A673 (cell line): ENCODE measurements at regions not wholly inside any gene's neighbourhood (a gene's known extent, or its start where the extent isn't known, plus 50 kb on each side); places are given as distances from the start of the nearest gene placed in this dataset.

Source experiments
- BruUV-seq: library from RNA; stranded (reverse); fragments of 400-500 nt; replicated peaks from 2 replicates; lab custom pipeline; 2021; lab: Mats Ljungman, UMichigan
- CTCF ChIA-PET: fragments of 300-600 bp; sonication (Branson Sonifier 250); formaldehyde crosslinking; loops from one replicate; lab custom pipeline; 2022; ENCODE audit warnings: antibody characterized with exemption; lab: Charles Lee
- POLR2A ChIA-PET: fragments of 300-600 bp; sonication (Branson Sonifier 250); formaldehyde crosslinking; loops from one replicate; lab custom pipeline; 2022; ENCODE audit warnings: antibody characterized with exemption; ENCODE audit not compliant: low non-redundant PET; lab: Charles Lee
- DNase-seq: peaks from one replicate; pipeline ENCODE4 v3.0.0-alpha.2; 2015; ENCODE audit warnings: low spot score
- H3K27ac ChIP-seq: fragments of 200-600 bp; sonication (generic); 2 replicates; pipeline ENCODE4 v1.5.1; 2016; ENCODE audit warnings: mixed run types, low read depth, mild to moderate bottlenecking, mixed read lengths, antibody characterized with exemption, low read length; ENCODE audit not compliant: poor library complexity, severe bottlenecking
- H3K27me3 ChIP-seq: fragments of 200-600 bp; sonication (generic); replicated peaks from 2 replicates; pipeline ENCODE4 v1.6.1; 2017; ENCODE audit warnings: mixed run types, low read depth, mild to moderate bottlenecking, mixed read lengths, antibody characterized with exemption, low read length; ENCODE audit not compliant: insufficient read depth, poor library complexity
- H3K36me3 ChIP-seq: fragments of 200-600 bp; sonication (generic); 2 replicates; pipeline ENCODE4 v1.6.1; 2016; ENCODE audit warnings: mixed run types, mild to moderate bottlenecking, mixed read lengths, antibody characterized with exemption, low read length; ENCODE audit not compliant: insufficient read depth, poor library complexity, severe bottlenecking
- H3K4me1 ChIP-seq: fragments of 200-600 bp; sonication (generic); 2 replicates; pipeline ENCODE4 v1.6.1; 2017; ENCODE audit warnings: mixed run types, mild to moderate bottlenecking, mixed read lengths, antibody characterized with exemption, low read length; ENCODE audit not compliant: insufficient read depth, poor library complexity, severe bottlenecking
- H3K4me3 ChIP-seq: fragments of 200-600 bp; sonication (generic); 2 replicates; pipeline ENCODE4 v1.5.1; 2016; ENCODE audit warnings: low read depth, mixed run types, mild to moderate bottlenecking, mixed read lengths, low read length; ENCODE audit not compliant: poor library complexity, severe bottlenecking
- H3K9me3 ChIP-seq: fragments of 200-600 bp; sonication (generic); 2 replicates; pipeline ENCODE4 v1.6.1; 2016; ENCODE audit warnings: mixed run types, low read depth, mild to moderate bottlenecking, mixed read lengths, antibody characterized with exemption, low read length; ENCODE audit not compliant: poor library complexity, severe bottlenecking
- EZH2 ChIP-seq: fragments of 200-600 bp; sonication (generic); IDR thresholded peaks from 2 replicates; pipeline ENCODE4 v1.6.1; 2017; ENCODE audit warnings: borderline replicate concordance, low read depth, mild to moderate bottlenecking, mixed read lengths, antibody characterized with exemption, low read length; ENCODE audit not compliant: poor library complexity, severe bottlenecking
- intact Hi-C: fragments of 100-400 bp; cut with micrococcal nuclease; formaldehyde crosslinking; loops from one replicate; pipeline ENCODE4 v1.10.0; 2022; ENCODE audit not compliant: unreplicated experiment
- TF ChIP-seq, protein P1 (sequence below): fragments of 300-800, 200-600 bp; sonication (generic); conservative IDR thresholded peaks from 2 replicates; pipeline ENCODE4 v1.5.1; 2017; ENCODE audit warnings: low read depth, mild to moderate bottlenecking, antibody characterized with exemption, low read length, moderate library complexity, mixed read lengths

- intact Hi-C loops, result no loop called here
- no peak for DNase-seq
- H3K9me3 ChIP-seq, result no peaks in the 10 kb centered on the region
- CTCF ChIA-PET, result no interaction called here
- H3K4me3 ChIP-seq, result no peak overlapping the region
- H3K27me3 ChIP-seq, result no peaks in the 10 kb centered on the region
- H3K27ac ChIP-seq, result no peak overlapping the region
- POLR2A ChIA-PET, result no interaction called here
- TF ChIP-seq, protein P1, sequence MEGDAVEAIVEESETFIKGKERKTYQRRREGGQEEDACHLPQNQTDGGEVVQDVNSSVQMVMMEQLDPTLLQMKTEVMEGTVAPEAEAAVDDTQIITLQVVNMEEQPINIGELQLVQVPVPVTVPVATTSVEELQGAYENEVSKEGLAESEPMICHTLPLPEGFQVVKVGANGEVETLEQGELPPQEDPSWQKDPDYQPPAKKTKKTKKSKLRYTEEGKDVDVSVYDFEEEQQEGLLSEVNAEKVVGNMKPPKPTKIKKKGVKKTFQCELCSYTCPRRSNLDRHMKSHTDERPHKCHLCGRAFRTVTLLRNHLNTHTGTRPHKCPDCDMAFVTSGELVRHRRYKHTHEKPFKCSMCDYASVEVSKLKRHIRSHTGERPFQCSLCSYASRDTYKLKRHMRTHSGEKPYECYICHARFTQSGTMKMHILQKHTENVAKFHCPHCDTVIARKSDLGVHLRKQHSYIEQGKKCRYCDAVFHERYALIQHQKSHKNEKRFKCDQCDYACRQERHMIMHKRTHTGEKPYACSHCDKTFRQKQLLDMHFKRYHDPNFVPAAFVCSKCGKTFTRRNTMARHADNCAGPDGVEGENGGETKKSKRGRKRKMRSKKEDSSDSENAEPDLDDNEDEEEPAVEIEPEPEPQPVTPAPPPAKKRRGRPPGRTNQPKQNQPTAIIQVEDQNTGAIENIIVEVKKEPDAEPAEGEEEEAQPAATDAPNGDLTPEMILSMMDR, result no peak
- no peak for TF ChIP-seq EZH2
- no peaks in the 10 kb centered on the region for H3K36me3 ChIP-seq
- H3K4me1 ChIP-seq, result no peaks in the 10 kb centered on the region
- no TSS peak for BruUV-seq
Measured at GRCh38 chr4:188887905-188888304, 748.7 kb downstream of the TRIML1 start.

- Histone ChIP-seq H3K36me3 (no peaks in the 10 kb centered on the region), H3K27me3 (peaks cover 24% of the 10 kb centered on the region), H3K4me1 (no peaks in the 10 kb centered on the region), H3K27ac (no peak overlapping the region), H3K9me3 (peaks cover 4% of the 10 kb centered on the region), H3K4me3 (no peak overlapping the region)
- TF ChIP-seq EZH2, result no peak
- TF ChIP-seq, protein P1, result no peak
- intact Hi-C loops, result no loop called here
- POLR2A ChIA-PET, result no interaction called here
- BruUV-seq, result no TSS peak
- no peak for DNase-seq
- CTCF ChIA-PET, result no interaction called here
Measured at GRCh38 chr4:188892837-188893236, 753.6 kb downstream of the TRIML1 start.

GRCh38 chr4:188903986-188904385, 764.7 kb downstream of the TRIML1 start:
- Histone ChIP-seq H3K9me3 (no peaks in the 10 kb centered on the region), H3K27ac (no peak overlapping the region), H3K36me3 (no peaks in the 10 kb centered on the region), H3K27me3 (peaks cover 60% of the 10 kb centered on the region), H3K4me3 (no peak overlapping the region), H3K4me1 (no peaks in the 10 kb centered on the region)
- BruUV-seq, result no TSS peak
- no peak for DNase-seq
- ChIA-PET POLR2A (no interaction called here), CTCF (no interaction called here)
- TF ChIP-seq, protein P1, result peak; percentile 23
- TF ChIP-seq EZH2, result no peak
- intact Hi-C loops, result no loop called here
